HepG2 (cell line): ENCODE measurements at regions not wholly inside any gene's neighbourhood (a gene's known extent, or its start where the extent isn't known, plus 50 kb on each side); places are given as distances from the start of the nearest gene placed in this dataset.

ENCODE experiments used
- ATAC-seq: fragments of 200-7000 bp; cut with Tn5 transposase; 3 replicates; pipeline ENCODE4 v1.9.1; 2020; ENCODE audit warnings: mild to moderate bottlenecking, moderate library complexity
- BruUV-seq: library from RNA; stranded (reverse); fragments of 400-500 nt; replicated peaks from 2 replicates; lab custom pipeline; 2021; lab: Mats Ljungman, UMichigan
- CTCF ChIA-PET: fragments of 300-600 bp; formaldehyde crosslinking; extraction: SDS; loops from one replicate; lab custom pipeline; 2021; ENCODE audit warnings: low total read pairs, inconsistent platforms, low intra/inter-chr PET ratio; lab: Yijun Ruan, JAX
- POLR2A ChIA-PET: fragments of 350-600 bp; sonication (Branson Sonifier 250); formaldehyde crosslinking; loops from one replicate; lab custom pipeline; 2020; ENCODE audit warnings: antibody characterized with exemption, inconsistent platforms; lab: Yijun Ruan, JAX
- DNase-seq: peaks from one replicate; pipeline ENCODE4 v3.0.0-alpha.2; 2015; ENCODE audit warnings: low spot score
- FAIRE-seq: peaks from 3 replicates; lab custom pipeline; 2011; peaks lifted over from hg19 to GRCh38; lab: Jason Lieb, UNC
- H2AFZ ChIP-seq: one replicate; pipeline ENCODE4 v1.6.1; 2011; ENCODE audit warnings: low read length, inconsistent platforms
- H3K27ac ChIP-seq: fragments of 300-600 bp; 3 replicates; pipeline ENCODE4 v1.8.0; 2011; ENCODE audit warnings: mixed run types, mild to moderate bottlenecking, mixed read lengths, low read length, inconsistent platforms; ENCODE audit not compliant: insufficient read depth; ENCODE audit errors: extremely low read length
- H3K27me3 ChIP-seq, 2 experiments: fragments of 200-600 bp in 1 of 2; 2 replicates in 1 of 2; 3 replicates in 1 of 2; pipeline versions ENCODE4 v1.6.0 to v1.8.0; 2011; ENCODE audit warnings: low read length in 2 of 2, mild to moderate bottlenecking in 2 of 2, moderate library complexity in 2 of 2, inconsistent platforms in 1 of 2; ENCODE audit not compliant: insufficient read depth in 2 of 2, control insufficient read depth in 1 of 2
- H3K36me3 ChIP-seq, 2 experiments: fragments of 200-600 bp in 1 of 2; replicated peaks in 1 of 2; 2 replicates in 1 of 2; 3 replicates in 1 of 2; pipeline versions ENCODE4 v1.5.1 to v1.8.0; 2011; ENCODE audit warnings: low read length in 2 of 2, inconsistent platforms in 1 of 2; ENCODE audit not compliant: insufficient read depth in 2 of 2, control insufficient read depth in 1 of 2
- H3K4me1 ChIP-seq: 2 replicates; pipeline ENCODE4 v1.5.1; 2012; ENCODE audit warnings: low read length, inconsistent platforms; ENCODE audit not compliant: insufficient read depth
- H3K4me2 ChIP-seq: 2 replicates; pipeline ENCODE4 v1.6.0; 2011; ENCODE audit warnings: low read depth, low read length, inconsistent platforms
- H3K4me3 ChIP-seq, 3 experiments: fragments of 200-600 bp in 1 of 3; sonication (generic), shearing (Covaris generic) in 1 of 3; replicated peaks in 1 of 3; 2 replicates each; pipeline ENCODE4 v1.5.1; 2011 to 2016; ENCODE audit warnings: low read length in 3 of 3, inconsistent platforms in 2 of 3, low read depth in 2 of 3, mild to moderate bottlenecking in 2 of 3, control low read depth in 1 of 3, mixed read lengths in 1 of 3; ENCODE audit not compliant: insufficient read depth in 1 of 3
- H3K79me2 ChIP-seq: one replicate; pipeline ENCODE4 v1.6.1; 2011; ENCODE audit warnings: low read length, inconsistent platforms; ENCODE audit not compliant: insufficient read depth
- H3K9ac ChIP-seq: 2 replicates; pipeline ENCODE4 v1.6.0; 2011; ENCODE audit warnings: mild to moderate bottlenecking, low read depth, low read length, inconsistent platforms; ENCODE audit not compliant: insufficient read depth
- H3K9me3 ChIP-seq: 2 replicates; pipeline ENCODE4 v1.5.1; 2012; ENCODE audit warnings: mild to moderate bottlenecking, low read length
- H4K20me1 ChIP-seq: 2 replicates; pipeline ENCODE4 v1.6.0; 2011; ENCODE audit warnings: inconsistent platforms, mild to moderate bottlenecking, low read length, moderate library complexity; ENCODE audit not compliant: insufficient read depth
- CCDC6 ChIP-seq: sonication (generic); formaldehyde crosslinking; IDR thresholded peaks from 2 replicates; pipeline ENCODE4 v1.8.1; 2022; ENCODE audit warnings: mild to moderate bottlenecking, missing genetic modification reagents, moderate library complexity
- FOXK2 ChIP-seq: fragments of 450-650 bp; IDR thresholded peaks from 2 replicates; pipeline ENCODE4 v1.6.1; 2016
- HES4 ChIP-seq: sonication (generic); formaldehyde crosslinking; IDR thresholded peaks from 2 replicates; pipeline ENCODE4 v1.9.0; 2021; ENCODE audit warnings: mild to moderate bottlenecking, missing genetic modification reagents, borderline replicate concordance
- LCORL ChIP-seq, 2 experiments: fragments of 450-650 bp in 1 of 2; sonication (generic) in 1 of 2; formaldehyde crosslinking in 1 of 2; IDR thresholded peaks; 2 replicates each; pipeline versions ENCODE4 v1.5.0 to v1.6.1; 2017 to 2020; ENCODE audit warnings: antibody characterized with exemption in 1 of 2, missing genetic modification reagents in 1 of 2
- MED8 ChIP-seq: sonication (generic); formaldehyde crosslinking; IDR thresholded peaks from 2 replicates; pipeline ENCODE4 v1.8.1; 2023; ENCODE audit warnings: mild to moderate bottlenecking, missing genetic modification reagents; ENCODE audit not compliant: insufficient replicate concordance
- MIER2 ChIP-seq: IDR thresholded peaks from 2 replicates; pipeline ENCODE4 v1.6.1; 2016; ENCODE audit warnings: missing biosample characterization, missing genetic modification reagents
- MXD1 ChIP-seq: sonication (generic); formaldehyde crosslinking; IDR thresholded peaks from 2 replicates; pipeline ENCODE4 v1.4.0; 2020; ENCODE audit warnings: mild to moderate bottlenecking, missing genetic modification reagents
- POLR2AphosphoS5 ChIP-seq: IDR thresholded peaks from 2 replicates; pipeline ENCODE4 v1.6.1; 2012; ENCODE audit warnings: low read depth, low read length
- SUZ12 ChIP-seq: fragments of 150-350 bp; IDR thresholded peaks from 2 replicates; pipeline ENCODE4 v1.6.1; 2014; ENCODE audit warnings: low read depth, low read length
- ZBTB37 ChIP-seq: sonication (generic); formaldehyde crosslinking; IDR thresholded peaks from 2 replicates; pipeline ENCODE4 v1.4.0; 2020; ENCODE audit warnings: mild to moderate bottlenecking, missing genetic modification reagents
- ZFP36 ChIP-seq: fragments of 150-350 bp; IDR thresholded peaks from 2 replicates; pipeline ENCODE4 v1.6.1; 2018; ENCODE audit warnings: borderline replicate concordance, low read length, low read depth; ENCODE audit not compliant: partially characterized antibody
- ZNF24 ChIP-seq: fragments of 450-650 bp; IDR thresholded peaks from 2 replicates; pipeline ENCODE4 v1.6.1; 2017; ENCODE audit warnings: antibody characterized with exemption, mild to moderate bottlenecking
- ZNF251 ChIP-seq: sonication (generic); formaldehyde crosslinking; IDR thresholded peaks from 2 replicates; pipeline ENCODE4 v1.9.0; 2021; ENCODE audit warnings: mild to moderate bottlenecking, missing genetic modification reagents
- ZNF350 ChIP-seq: sonication (generic); formaldehyde crosslinking; IDR thresholded peaks from 2 replicates; pipeline ENCODE4 v1.4.0; 2020; ENCODE audit warnings: mild to moderate bottlenecking, low read depth, missing genetic modification reagents, borderline replicate concordance
- ZNF446 ChIP-seq: sonication (generic); formaldehyde crosslinking; IDR thresholded peaks from 2 replicates; pipeline ENCODE4 v1.5.0; 2020; ENCODE audit warnings: mild to moderate bottlenecking, missing genetic modification reagents
- ZNF468 ChIP-seq: sonication (generic); formaldehyde crosslinking; IDR thresholded peaks from 2 replicates; pipeline ENCODE4 v1.8.0; 2022; ENCODE audit warnings: mild to moderate bottlenecking, moderate library complexity, missing genetic modification reagents
- ZNF883 ChIP-seq: sonication (generic); formaldehyde crosslinking; IDR thresholded peaks from 2 replicates; pipeline ENCODE4 v1.5.1; 2020; ENCODE audit warnings: mild to moderate bottlenecking, missing genetic modification reagents; ENCODE audit errors: not compliant biosample characterization
- WGBS: methylation state at CpG from one replicate; pipeline ENCODE4 v1.1.6; 2017; ENCODE audit warnings: low lambda C conversion rate; 5-methylcytosine and 5-hydroxymethylcytosine counted together
- in situ Hi-C: cut with HindIII; loops from 2 replicates; pipeline ENCODE4 v1.10.0; 2017; ENCODE audit warnings: low pct_unique_long_range_greater_than_20kb; ENCODE audit not compliant: extremely low pct_ligation_motif_present
- intact Hi-C: fragments of 100-400 bp; cut with micrococcal nuclease; formaldehyde crosslinking; loops from one replicate; pipeline ENCODE4 v1.10.0; 2022; ENCODE audit not compliant: unreplicated experiment

GRCh38 chr4:24013668-24014422 is 124.0 kb upstream of the PPARGC1A start (continued):
- no peak for TF ChIP-seq ZNF350 (CRISPR knock-in tag)

- intact Hi-C loops (no loop called here), in situ Hi-C loops (no loop called here)
- no peak overlapping the region for H2AFZ ChIP-seq
- FAIRE-seq (no peak), DNase-seq (no peak), ATAC-seq (no peak)
- H3K4me2 ChIP-seq, result no peak overlapping the region
- no TSS peak for BruUV-seq
- 38% methylated on average over 1 of the region's 1 CpG for WGBS
- H3K27me3 ChIP-seq, result no peaks in the 10 kb centered on the region
- H4K20me1 ChIP-seq, result no peaks in the 10 kb centered on the region
- CTCF ChIA-PET, result no interaction called here
- no peaks in the 10 kb centered on the region for H3K36me3 ChIP-seq
- no peak overlapping the region for H3K4me3 ChIP-seq
- H3K27ac ChIP-seq, result no peak overlapping the region
- H3K9ac ChIP-seq, result no peak overlapping the region
- H3K79me2 ChIP-seq, result no peaks in the 10 kb centered on the region
- POLR2A ChIA-PET, result no interaction called here
- H3K9me3 ChIP-seq, result no peaks in the 10 kb centered on the region
- H3K4me1 ChIP-seq, result peaks cover 15% of the 10 kb centered on the region
- no peak for TF ChIP-seq ZNF883 (CRISPR knock-in tag)
- no peak for TF ChIP-seq ZNF446 (CRISPR knock-in tag)
- no peak for TF ChIP-seq POLR2AphosphoS5
Measured at GRCh38 chr4:24010994-24011393, 121.1 kb upstream of the PPARGC1A start.

GRCh38 chr4:24010573-24010972 is 120.7 kb upstream of the PPARGC1A start:
- Histone ChIP-seq H3K9me3 (no peaks in the 10 kb centered on the region), H4K20me1 (no peaks in the 10 kb centered on the region), H3K27ac (no peak overlapping the region), H3K27me3 (no peaks in the 10 kb centered on the region), H2AFZ (no peak overlapping the region), H3K4me3 (no peak overlapping the region), H3K79me2 (no peaks in the 10 kb centered on the region), H3K36me3 (no peaks in the 10 kb centered on the region), H3K9ac (no peak overlapping the region), H3K4me2 (no peak overlapping the region), H3K4me1 (peaks cover 15% of the 10 kb centered on the region)
- in situ Hi-C loops, result no loop called here
- DNase-seq (no peak), ATAC-seq (no peak), FAIRE-seq (no peak)
- BruUV-seq, result no TSS peak
- CTCF ChIA-PET, result no interaction called here
- 9% methylated on average over 3 of the region's 3 CpGs for WGBS
- POLR2A ChIA-PET, result no interaction called here
- intact Hi-C loops, result no loop called here
- TF ChIP-seq HES4 (CRISPR knock-in tag) (no peak), ZNF251 (CRISPR knock-in tag) (no peak), CCDC6 (no peak), ZNF24 (no peak), LCORL (IDR thresholded peaks at IDR 0.05) (no peak), LCORL (CRISPR knock-in tag; IDR thresholded peaks at IDR 0.05) (no peak), FOXK2 (no peak), MIER2 (CRISPR knock-in tag) (no peak), SUZ12 (no peak), ZFP36 (no peak), MED8 (CRISPR knock-in tag) (no peak), MXD1 (no peak), ZNF468 (CRISPR knock-in tag) (no peak), ZBTB37 (CRISPR knock-in tag) (no peak)
